CD8-positive, alpha-beta memory T cell (primary cell): ENCODE measurements at regions not wholly inside any gene's neighbourhood (a gene's known extent, or its start where the extent isn't known, plus 50 kb on each side); places are given as distances from the start of the nearest gene placed in this dataset.
"Not testable (repeated sequence)": the region's sequence is repeated elsewhere in the genome, so short reads cannot be mapped to it uniquely, and the experiment has no call there.

Source experiments
- CTCF ChIA-PET: fragments of 350-600 bp; sonication (Branson Sonifier 250); formaldehyde crosslinking; loops from one replicate; lab custom pipeline; 2021; ENCODE audit warnings: antibody characterized with exemption; lab: Charles Lee
- POLR2A ChIA-PET: fragments of 350-600 bp; sonication (Branson Sonifier 250); formaldehyde crosslinking; loops from one replicate; lab custom pipeline; 2021; ENCODE audit warnings: antibody characterized with exemption; lab: Charles Lee
- DNase-seq, 5 donors: peaks; one replicate each; pipeline versions ENCODE4 v3.0.0 to v3.0.0-alpha.2; 2020 to 2022; ENCODE audit warnings: mixed read lengths in 1 of 5
- H3K27ac ChIP-seq: one replicate; pipeline ENCODE4 v1.7.0; 2013; ENCODE audit warnings: low read depth, mild to moderate bottlenecking, low read length, moderate library complexity
- H3K27me3 ChIP-seq: 2 replicates; pipeline ENCODE4 v1.7.0; 2013; ENCODE audit warnings: low read length, mild to moderate bottlenecking; ENCODE audit not compliant: insufficient read depth, poor library complexity, severe bottlenecking
- H3K36me3 ChIP-seq: 2 replicates; pipeline ENCODE4 v1.7.0; 2013; ENCODE audit warnings: mild to moderate bottlenecking, low read length, moderate library complexity; ENCODE audit not compliant: insufficient read depth
- H3K4me1 ChIP-seq: 2 replicates; pipeline ENCODE4 v1.7.0; 2013; ENCODE audit warnings: mild to moderate bottlenecking, low read length, moderate library complexity; ENCODE audit not compliant: insufficient read depth
- H3K4me3 ChIP-seq: 2 replicates; pipeline ENCODE4 v1.7.0; 2013; ENCODE audit warnings: mild to moderate bottlenecking, low read length
- H3K9me3 ChIP-seq: 2 replicates; pipeline ENCODE4 v1.7.0; 2013; ENCODE audit warnings: mild to moderate bottlenecking, low read length
- H3K27ac Mint-ChIP-seq, 8 donors: one replicate each; pipeline ENCODE4 v1.8.0; 2020 to 2021; ENCODE audit warnings: mixed read lengths in 8 of 8, mild to moderate bottlenecking in 6 of 8, inconsistent platforms in 3 of 8, moderate library complexity in 3 of 8
- H3K27me3 Mint-ChIP-seq, 2 donors: one replicate each; pipeline ENCODE4 v1.8.0; 2020 to 2021; ENCODE audit warnings: mixed read lengths in 2 of 2, mild to moderate bottlenecking in 1 of 2, moderate library complexity in 1 of 2
- H3K36me3 Mint-ChIP-seq, 3 donors: one replicate each; pipeline ENCODE4 v1.8.0; 2020 to 2021; ENCODE audit warnings: mixed read lengths in 3 of 3, inconsistent platforms in 1 of 3, mild to moderate bottlenecking in 1 of 3
- H3K4me1 Mint-ChIP-seq, 3 donors: one replicate each; pipeline ENCODE4 v1.8.0; 2020 to 2021; ENCODE audit warnings: mixed read lengths in 3 of 3, inconsistent platforms in 1 of 3, mild to moderate bottlenecking in 1 of 3
- H3K4me3 Mint-ChIP-seq, 7 donors: one replicate each; pipeline ENCODE4 v1.8.0; 2020 to 2021; ENCODE audit warnings: mixed read lengths in 7 of 7, mild to moderate bottlenecking in 6 of 7, moderate library complexity in 4 of 7, inconsistent platforms in 2 of 7
- H3K9me3 Mint-ChIP-seq, 5 donors: one replicate each; pipeline ENCODE4 v1.8.0; 2020 to 2022; ENCODE audit warnings: mixed read lengths in 5 of 5, mild to moderate bottlenecking in 3 of 5, moderate library complexity in 2 of 5, inconsistent platforms in 1 of 5

GRCh38 chr16:29267055-29267619, 139.4 kb downstream of the NPIPB11 start:
- POLR2A ChIA-PET, H3K4me1 Mint-ChIP-seq, H3K4me3 Mint-ChIP-seq, H3K27ac ChIP-seq, H3K9me3 ChIP-seq, H3K27me3 ChIP-seq, H3K9me3 Mint-ChIP-seq, H3K27me3 Mint-ChIP-seq, H3K36me3 Mint-ChIP-seq, H3K4me1 ChIP-seq, H3K36me3 ChIP-seq, H3K27ac Mint-ChIP-seq, DNase-seq, CTCF ChIA-PET, H3K4me3 ChIP-seq: not testable (repeated sequence)

DNA sequence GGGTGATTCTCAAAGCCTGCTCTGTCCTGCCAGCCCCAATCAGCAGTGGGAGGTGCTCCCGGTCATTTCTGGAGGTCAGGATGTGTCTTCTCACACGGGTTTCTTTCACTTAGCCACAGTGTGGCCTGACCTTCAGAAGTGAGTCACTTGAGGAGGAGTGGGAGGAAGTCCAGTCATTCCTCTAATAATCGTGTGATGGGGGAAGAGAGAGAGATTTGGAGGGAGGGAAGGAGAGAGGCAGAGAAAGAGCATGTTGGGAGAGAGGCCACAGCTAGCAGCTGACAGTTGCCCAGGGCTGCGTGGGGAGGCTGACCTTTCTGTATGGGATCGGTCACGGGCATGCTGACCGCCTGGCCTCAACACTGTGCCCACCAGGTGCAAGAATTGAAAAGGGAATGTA, 139.9 kb downstream of the NPIPB11 start:
- DNase-seq, H3K4me3 Mint-ChIP-seq, H3K27me3 ChIP-seq, H3K4me3 ChIP-seq, H3K27me3 Mint-ChIP-seq, H3K9me3 Mint-ChIP-seq, H3K9me3 ChIP-seq, POLR2A ChIA-PET, H3K4me1 Mint-ChIP-seq, H3K27ac ChIP-seq, H3K36me3 ChIP-seq, H3K36me3 Mint-ChIP-seq, H3K4me1 ChIP-seq, CTCF ChIA-PET: not testable (repeated sequence)
- H3K27ac Mint-ChIP-seq = peak overlapping the region in 1 of 8 donors; percentile 70

GRCh38 chr16:29265255-29265853, 141.2 kb downstream of the NPIPB11 start:
- CTCF ChIA-PET, H3K27me3 Mint-ChIP-seq, H3K4me1 Mint-ChIP-seq, H3K4me1 ChIP-seq, H3K27me3 ChIP-seq, H3K9me3 Mint-ChIP-seq, H3K36me3 Mint-ChIP-seq, H3K27ac Mint-ChIP-seq, POLR2A ChIA-PET, H3K36me3 ChIP-seq, H3K4me3 ChIP-seq, H3K4me3 Mint-ChIP-seq, H3K9me3 ChIP-seq, DNase-seq, H3K27ac ChIP-seq: not testable (repeated sequence)

DNA sequence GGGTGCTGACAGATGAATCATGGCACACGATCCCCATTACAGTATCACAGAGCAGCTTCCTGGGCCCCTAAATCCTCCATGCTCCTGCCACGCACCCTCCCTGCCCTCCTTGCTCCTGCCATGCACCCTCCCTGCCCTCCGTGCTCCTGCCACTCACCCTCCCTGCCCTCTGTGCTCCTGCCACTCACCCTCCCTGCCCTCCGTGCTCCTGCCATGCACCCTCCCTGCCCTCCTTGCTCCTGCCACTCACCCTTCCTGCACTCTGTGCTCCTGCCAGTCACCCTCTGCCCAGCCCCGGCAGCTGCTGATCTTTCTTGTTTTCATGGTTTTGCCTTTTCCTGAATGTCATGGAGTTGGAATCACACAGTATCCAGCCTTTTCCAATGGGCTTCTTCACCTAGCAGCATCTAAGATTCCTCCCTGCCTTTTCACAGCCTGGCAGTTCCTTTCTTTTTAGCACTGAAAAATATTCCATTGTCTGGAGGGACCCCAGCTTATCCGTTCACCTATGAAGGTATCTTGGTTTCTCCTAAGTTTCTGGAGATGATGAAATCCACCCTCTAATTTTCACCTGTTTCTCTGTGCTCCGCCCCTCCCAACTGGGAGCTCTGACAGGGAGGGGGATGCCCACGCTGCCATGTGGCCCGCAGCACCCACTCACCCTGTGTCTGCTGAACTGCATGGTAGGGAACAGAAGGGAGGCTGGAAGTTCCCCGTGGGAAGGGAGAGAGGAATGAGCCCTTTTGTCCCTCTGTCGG, 142.3 kb downstream of the NPIPB11 start:
- H3K36me3 ChIP-seq, POLR2A ChIA-PET, H3K27me3 Mint-ChIP-seq, H3K27ac ChIP-seq, CTCF ChIA-PET, H3K27ac Mint-ChIP-seq, DNase-seq, H3K4me3 ChIP-seq, H3K9me3 ChIP-seq, H3K36me3 Mint-ChIP-seq, H3K4me3 Mint-ChIP-seq, H3K4me1 Mint-ChIP-seq, H3K9me3 Mint-ChIP-seq, H3K4me1 ChIP-seq, H3K27me3 ChIP-seq: not testable (repeated sequence)

DNA sequence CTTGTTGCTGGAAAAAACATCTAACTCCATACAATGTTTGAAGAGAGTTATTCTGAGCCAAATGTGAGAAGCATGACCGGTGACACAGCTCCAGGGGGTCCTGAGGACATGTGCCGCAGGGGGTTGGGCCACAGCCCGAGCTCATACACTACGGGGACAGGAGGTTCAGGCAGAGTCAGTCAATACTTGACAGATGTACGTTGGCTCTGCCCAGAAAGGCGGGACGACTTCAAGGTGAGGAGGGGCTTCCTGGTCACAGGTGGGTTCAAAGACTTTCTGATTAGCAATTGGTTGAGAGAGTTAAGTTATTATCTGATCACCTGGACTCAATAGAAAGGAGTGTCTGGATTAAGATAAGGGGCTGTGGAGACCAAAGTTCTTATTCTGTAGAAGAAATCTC, 143.8 kb downstream of the NPIPB11 start:
- H3K4me3 Mint-ChIP-seq, H3K9me3 Mint-ChIP-seq, H3K4me3 ChIP-seq, H3K36me3 ChIP-seq, H3K4me1 Mint-ChIP-seq, H3K27ac Mint-ChIP-seq, H3K27me3 Mint-ChIP-seq, H3K27me3 ChIP-seq, DNase-seq, H3K9me3 ChIP-seq, H3K27ac ChIP-seq, POLR2A ChIA-PET, H3K4me1 ChIP-seq, CTCF ChIA-PET, H3K36me3 Mint-ChIP-seq: not testable (repeated sequence)

- H3K9me3 ChIP-seq, H3K27me3 ChIP-seq, H3K9me3 Mint-ChIP-seq, DNase-seq, CTCF ChIA-PET, H3K27ac ChIP-seq, H3K4me3 Mint-ChIP-seq, H3K4me3 ChIP-seq, H3K36me3 Mint-ChIP-seq, H3K27ac Mint-ChIP-seq, H3K4me1 Mint-ChIP-seq, H3K4me1 ChIP-seq, H3K36me3 ChIP-seq, H3K27me3 Mint-ChIP-seq, POLR2A ChIA-PET: not testable (repeated sequence)
These were observed 144.9 kb downstream of the NPIPB11 start for GRCh38 chr16:29261427-29262248.

DNA sequence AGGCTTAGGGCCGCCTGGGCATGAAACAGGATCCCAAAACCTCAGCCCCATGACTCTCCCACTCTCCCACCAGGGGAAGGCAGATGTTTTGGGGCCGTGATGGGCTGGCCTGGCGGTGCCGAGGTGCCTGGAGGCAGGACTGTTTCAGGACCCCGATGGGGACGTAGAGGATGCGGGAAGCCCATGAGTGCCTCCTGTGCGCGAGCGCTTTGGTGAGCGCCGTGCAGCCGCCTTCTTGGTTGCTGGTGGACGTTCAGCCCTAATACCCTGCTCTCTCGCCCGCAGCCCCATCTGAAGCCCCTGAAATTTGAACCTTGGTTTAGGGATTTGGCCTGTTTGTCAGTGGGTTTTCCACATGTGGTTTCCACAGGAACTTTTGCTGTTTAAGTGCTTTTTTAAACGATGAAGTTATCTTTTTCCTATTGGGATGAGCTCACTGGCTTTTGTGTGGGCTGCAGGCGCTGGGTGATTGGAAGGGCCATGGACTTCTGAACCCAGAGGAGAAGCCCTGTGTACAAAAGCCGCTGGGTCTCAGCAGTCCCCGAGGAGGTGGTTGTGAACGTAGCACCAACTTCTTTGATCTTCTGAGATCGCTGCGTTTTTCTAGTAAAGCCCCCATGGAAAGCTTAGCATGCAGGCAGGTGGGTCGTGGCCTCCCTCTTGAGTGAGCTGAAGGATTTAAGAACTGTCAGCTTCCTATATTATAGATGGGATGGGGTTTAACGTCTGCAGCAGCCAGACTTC, 145.7 kb downstream of the NPIPB11 start:
- H3K36me3 ChIP-seq, DNase-seq, CTCF ChIA-PET, POLR2A ChIA-PET, H3K4me3 ChIP-seq, H3K27ac ChIP-seq, H3K9me3 ChIP-seq, H3K4me3 Mint-ChIP-seq, H3K4me1 ChIP-seq, H3K4me1 Mint-ChIP-seq, H3K27ac Mint-ChIP-seq, H3K27me3 Mint-ChIP-seq, H3K27me3 ChIP-seq, H3K9me3 Mint-ChIP-seq: not testable (repeated sequence)
- peaks cover 0 to 11% (median 5%) of the 10 kb centered on the region in 3 donors for H3K36me3 Mint-ChIP-seq
